Activated T-helper 9 cell treated with anti-CD3 and anti-CD28 coated beads, Interleukin-2, amount 50 U/mL, for 16 hours (primary cell): ENCODE measurements at regions not wholly inside any gene's neighbourhood (a gene's known extent, or its start where the extent isn't known, plus 50 kb on each side); places are given as distances from the start of the nearest gene placed in this dataset.
"Not testable (repeated sequence)": the region's sequence is repeated elsewhere in the genome, so short reads cannot be mapped to it uniquely, and the experiment has no call there.

ENCODE experiments used
- DNase-seq: peaks from one replicate; pipeline ENCODE4 v3.0.0-alpha.2; 2020; ENCODE audit warnings: low read depth

DNA sequence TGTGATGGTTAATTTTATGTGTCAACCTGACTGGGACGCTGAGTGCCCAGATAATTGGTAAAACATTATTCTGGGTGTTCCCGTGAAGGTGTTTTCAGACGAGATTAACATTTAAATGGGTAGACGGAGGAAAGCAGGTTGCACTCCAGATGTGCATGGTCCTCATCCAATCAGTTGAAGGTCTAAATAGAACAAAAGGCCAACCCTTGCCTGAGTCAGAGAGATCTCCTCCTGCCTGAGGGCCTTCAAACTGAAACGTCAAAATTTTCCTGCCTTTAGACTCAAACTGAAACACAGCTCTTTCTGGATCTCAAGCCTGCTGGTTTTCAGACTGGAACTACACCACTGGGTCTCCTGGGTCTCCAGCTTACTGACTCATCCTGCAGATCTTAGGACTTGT is 73.5 kb downstream of the NPIPA8 start:
- DNase-seq: not testable (repeated sequence)

DNA sequence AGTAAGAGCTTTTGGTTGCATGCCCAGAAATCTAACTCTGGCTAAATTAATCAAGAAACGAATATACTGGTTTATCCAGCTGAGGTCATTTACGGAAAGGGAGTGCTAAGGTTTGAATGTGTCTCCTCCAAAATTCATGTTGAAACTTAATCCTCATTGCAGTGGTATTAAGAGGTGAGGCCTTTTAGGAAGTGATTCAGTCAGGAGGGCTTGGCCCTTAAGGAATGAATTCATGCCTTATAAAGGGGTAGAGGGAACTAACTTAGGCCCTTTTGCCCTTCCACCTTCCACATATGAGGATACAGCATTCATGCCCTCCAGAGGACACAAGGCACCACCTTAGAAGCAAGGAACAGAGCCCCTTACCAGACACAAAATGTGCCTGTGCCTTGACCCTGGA is 74.7 kb downstream of the NPIPA8 start:
- not testable (repeated sequence) for DNase-seq

DNA sequence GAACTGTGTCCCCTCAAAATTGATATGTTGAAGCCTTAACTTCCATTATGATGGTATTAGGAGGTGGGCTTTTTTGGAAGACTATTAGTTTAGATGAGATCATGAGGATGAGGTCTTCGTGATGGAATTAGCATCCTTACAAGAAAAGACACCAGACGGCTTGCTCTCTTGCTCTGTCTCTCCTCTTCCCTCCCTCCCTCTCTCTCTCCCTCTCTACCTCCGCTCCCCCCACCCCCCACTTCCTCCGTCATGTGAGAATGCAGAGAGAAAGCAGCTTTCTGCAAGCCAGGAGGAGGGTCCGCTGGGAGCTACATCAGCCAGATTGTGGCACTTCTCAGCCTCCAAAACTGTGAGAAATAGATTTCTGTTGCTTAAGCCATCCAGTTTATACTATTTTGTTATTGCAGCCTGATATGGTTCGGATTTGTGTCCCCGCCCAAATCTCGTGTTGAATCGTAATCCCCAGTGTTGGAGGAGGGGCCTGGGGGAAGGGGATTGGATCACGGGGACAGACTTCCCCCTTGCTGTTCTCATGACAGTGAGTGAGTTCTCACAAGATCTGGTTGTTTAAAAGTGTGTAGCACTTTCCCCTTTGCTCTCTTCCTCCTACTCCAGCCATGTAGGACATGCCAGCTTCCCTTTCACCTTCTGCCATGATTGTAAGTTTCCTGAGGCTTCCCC is 76.9 kb downstream of the NPIPA8 start:
- DNase-seq: not testable (repeated sequence)

DNA sequence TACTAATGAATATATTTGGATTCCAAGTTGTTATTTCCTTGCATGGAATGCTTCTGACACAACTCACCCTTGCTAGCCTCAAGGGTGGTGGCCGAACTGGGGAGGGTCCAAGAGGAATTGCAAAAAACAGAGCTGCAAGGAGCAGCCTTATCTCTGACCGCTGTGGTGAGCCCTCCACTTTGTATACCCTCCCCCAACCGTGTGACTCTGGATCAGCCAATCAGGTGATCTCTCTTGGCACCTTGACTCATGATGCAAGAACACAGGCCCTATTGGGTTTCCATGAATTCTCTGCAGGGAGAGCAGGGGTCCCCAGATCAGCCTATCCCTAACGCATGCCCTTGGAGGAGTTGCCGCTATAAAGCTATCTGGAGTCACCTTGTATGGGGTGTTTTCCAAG is 83.6 kb downstream of the NPIPA8 start:
- not testable (repeated sequence) for DNase-seq

DNA sequence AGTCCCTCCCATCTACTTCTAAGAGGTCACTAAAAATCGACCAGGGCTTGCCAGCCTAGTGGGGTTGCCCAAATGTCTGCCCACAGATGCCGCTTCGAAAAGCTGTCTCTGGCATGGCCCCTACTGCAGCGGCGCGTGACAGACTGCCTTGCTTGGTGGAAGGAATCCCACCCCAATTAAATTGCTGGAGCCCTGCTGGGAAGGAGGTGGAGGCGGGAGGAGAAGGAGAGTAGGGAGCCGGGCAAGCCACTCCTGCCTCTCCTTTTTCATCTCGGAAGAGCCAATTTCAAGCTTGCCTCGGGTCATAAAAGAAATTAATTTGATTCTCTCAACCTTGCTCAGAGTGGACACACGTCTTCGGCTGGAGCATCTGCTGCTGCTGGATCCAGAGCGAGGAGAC is 106.0 kb downstream of the NPIPA8 start:
- DNase-seq: not testable (repeated sequence)

DNA sequence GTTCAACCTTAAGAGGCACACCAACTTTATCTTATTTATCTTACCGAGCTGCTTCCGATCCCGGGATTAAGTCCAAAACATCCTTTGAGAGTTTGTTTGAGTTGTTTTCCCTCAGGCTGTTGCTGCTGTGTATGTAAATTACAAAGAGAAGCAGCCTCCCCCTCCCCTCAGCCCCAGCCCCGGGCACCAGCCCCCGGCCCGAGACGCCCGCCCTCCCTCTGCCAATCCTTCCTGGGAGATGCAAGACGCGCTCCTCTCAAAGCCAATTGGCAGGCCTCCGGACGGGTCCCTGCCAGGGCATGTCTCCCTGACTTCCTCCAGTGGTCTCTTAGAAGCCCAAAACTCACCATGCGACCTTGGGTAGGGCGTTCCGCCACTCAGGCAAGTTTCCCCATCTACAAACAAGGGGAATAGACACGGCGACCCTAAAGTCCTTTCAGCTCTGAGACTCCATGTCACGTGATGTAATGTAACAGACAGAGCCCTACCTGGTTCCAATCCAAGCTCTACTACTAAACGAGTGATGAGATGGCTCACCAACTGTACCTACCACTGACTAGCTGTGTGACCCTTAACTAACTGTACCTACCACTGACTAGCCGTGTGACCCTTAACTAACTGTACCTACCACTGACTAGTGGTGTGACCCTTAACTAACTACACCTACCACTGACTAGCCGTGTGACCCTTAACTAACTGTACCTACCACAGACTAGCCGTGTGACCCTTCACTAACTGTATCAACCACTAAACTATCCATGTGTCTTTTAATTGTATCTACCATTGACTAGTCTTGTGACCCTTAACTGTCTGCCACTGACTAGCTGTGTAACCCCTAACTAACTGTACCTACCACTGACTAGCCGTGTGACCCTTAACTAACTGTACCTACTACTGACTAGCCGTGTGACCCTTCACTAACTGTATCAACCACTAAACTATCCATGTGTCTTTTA is 114.2 kb downstream of the NPIPA8 start:
- DNase-seq: not testable (repeated sequence)

DNA sequence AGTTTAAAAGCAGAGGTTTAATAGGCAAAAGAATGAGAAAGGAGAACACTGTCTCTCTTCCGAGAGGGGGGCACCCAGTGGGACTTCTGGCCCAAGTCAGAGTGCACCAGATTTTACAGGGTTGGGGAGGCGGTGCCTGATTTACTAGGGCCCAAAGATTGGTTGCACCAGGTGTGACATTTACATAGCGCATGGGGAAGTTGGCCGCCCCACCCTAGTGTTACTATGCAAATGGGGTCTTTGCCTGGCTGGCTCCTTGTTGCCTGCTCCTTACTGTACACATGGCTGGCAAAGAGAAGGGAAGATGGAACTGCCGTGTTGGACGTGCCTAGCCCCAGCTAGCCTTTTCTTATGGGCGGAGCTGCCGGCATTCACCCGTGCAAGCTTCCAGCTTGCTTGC is 118.8 kb downstream of the NPIPA8 start:
- DNase-seq: not testable (repeated sequence)

DNA sequence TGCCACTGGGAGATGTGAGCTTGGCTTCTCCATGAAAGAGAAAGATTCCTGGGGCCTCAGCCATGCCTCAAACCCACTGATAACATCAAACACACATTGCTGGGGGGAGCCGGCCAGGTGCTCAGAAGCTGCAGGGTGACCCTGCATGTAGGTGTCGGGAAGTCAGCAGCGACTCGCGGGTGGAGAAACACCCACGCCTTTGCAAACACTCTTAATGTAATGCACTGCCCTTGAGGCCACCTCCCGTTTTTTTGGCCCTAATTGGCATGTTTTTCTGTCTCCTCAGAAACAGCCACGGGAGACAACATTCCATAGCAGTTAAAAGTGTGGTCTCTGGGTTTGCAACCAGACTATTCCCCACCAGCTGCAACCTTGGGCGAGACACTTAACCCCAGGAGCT is 119.7 kb downstream of the NPIPA8 start:
- not testable (repeated sequence) for DNase-seq

DNA sequence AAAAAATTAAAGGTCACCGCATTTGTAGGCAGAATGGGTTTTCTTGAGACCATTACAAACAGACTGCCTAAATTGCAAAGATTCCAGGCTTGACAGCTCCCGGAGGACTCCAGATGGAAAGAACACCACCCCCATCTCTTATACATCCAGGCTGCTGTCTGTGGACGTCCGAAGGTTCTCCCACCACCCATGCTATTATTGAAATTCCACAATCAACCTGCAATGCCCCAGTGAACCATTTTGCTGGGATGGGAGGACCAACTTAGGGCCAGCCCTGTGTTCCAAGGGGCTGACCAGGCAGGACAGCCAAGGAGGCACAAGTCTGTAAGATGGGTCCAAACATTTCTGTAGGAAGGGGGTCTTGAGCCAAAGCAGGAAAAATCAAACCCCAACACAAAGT is 122.7 kb downstream of the NPIPA8 start:
- not testable (repeated sequence) for DNase-seq

DNA sequence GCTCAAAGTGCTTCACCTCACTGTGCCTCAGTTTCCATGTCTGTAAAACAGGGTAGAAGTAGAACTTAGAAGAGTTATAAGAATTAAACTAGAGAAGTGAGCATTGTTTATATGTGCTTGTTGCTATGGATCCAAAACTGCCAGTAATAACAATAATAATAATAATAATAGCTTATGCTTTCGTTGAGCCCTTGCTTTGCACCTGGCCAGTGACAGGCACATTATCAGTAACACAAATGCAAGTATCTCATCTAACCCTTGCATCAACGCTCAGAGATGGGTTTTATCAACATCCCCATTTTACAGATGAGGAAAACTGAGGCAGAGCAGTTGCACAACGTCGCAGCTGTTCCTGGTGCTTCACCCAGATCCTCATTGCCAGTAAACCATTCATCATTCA is 125.0 kb downstream of the NPIPA8 start:
- not testable (repeated sequence) for DNase-seq

DNA sequence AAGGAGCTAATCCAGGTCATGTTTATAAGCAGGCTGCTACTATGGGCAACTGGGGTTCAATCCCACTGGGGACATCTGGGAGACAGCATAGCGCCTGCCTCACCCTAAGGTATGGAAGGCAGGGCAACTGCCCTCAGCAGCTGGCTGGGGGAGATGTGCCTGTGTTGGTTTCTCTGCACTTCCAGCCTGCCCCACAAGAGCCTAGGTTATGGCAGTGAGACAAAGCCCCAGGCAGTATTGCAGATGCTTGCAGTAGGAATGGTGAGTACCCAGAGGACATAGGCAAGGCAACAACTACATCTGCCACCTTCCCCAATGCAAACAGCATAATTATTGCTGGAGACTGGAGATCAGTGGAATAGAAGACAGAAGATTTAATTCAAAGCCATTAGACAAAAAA is 131.8 kb downstream of the NPIPA8 start:
- not testable (repeated sequence) for DNase-seq

DNA sequence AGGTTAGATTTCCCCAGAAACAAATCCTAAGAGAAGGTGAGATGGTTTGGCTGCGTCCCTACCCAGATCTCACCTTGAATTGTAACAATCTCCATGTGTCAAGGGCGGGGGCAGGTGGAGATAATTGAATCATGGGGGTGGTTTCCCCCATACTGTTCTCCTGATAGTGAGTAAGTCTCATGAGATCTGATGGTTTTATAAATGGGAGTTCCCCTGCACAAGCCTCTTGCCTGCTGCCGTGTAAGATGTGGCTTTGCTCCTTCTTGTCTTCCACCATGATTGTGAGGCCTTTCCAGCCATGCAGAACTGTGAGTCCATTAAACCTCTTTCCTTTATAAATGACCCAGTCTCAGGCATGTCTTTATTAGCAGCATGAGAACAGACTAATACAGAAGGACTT is 132.2 kb downstream of the NPIPA8 start:
- not testable (repeated sequence) for DNase-seq

DNA sequence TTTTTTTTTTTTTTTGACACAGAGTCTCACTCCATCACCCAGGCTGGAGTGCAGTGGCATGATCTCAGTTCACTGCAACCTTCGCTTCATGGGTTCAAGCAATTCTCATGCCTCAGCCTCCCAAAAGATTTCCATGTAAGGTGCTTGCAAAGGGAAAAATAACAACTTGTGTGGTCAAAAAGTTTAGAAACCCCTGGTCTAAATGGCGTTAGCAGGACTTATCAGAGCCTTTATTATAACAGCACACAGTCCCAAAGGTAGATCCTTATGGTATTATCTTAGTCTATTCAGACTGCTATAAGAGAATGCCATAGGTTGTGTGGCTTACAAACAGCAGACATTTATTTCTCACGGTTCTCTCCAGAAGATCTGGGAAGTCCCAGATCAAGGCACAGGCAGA is 135.0 kb downstream of the NPIPA8 start:
- not testable (repeated sequence) for DNase-seq

DNA sequence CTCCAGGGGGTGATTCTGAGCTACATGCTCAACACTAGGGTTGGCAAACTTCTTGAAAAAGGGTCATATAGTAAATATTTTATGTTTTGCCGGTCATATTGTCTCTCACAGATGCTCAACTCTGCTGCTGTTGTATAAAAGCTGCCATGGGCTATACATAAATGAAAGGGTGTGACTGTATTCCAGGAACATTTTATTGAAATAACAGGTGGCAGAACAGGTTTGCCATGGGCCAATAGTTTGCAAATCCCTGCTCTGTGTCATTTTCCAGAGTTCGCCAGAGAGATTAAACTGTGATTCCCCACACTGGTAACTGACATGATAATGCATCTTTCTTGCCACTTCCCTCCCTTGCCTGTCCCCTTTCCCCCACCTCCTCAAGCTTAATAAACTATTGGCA is 144.1 kb downstream of the NPIPA8 start:
- DNase-seq: not testable (repeated sequence)

DNA sequence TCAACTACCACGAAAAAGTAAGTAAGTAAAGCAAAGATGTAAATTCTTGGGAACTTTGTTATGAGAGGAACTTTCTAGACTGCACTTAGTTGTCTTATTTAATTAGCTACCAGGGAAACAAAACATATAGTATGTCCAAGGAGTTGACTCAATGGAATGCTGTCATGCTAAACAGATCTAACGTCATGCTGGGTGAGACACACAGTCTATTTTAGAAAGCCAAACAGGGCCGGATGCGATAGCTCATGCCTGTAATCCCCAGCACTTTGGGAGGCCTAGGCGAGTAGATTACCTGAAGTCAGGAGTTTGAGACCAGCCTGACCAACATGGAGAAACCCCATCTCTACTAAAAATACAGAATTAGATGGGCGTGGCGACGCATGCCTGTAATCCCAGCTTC is 146.4 kb downstream of the NPIPA8 start:
- DNase-seq: not testable (repeated sequence)

DNA sequence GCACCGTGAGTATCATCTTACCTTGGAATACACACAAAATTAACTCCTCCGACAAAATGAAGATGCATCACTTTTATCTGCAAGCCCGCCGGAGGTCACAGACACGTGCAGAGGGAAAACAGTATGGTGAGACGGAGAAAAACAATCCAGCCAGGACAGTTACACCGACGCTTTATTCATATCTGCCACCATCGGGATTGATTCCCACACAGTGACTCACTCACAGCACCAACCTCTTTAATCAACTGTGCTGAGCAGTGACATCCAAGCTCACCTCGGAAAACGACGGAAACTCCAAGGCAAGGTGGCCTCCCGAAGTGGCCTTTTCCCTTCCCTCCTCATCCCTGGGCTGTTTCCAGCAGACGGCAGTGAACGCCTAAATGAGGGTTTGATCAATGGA is 151.8 kb downstream of the NPIPA8 start:
- not testable (repeated sequence) for DNase-seq

DNA sequence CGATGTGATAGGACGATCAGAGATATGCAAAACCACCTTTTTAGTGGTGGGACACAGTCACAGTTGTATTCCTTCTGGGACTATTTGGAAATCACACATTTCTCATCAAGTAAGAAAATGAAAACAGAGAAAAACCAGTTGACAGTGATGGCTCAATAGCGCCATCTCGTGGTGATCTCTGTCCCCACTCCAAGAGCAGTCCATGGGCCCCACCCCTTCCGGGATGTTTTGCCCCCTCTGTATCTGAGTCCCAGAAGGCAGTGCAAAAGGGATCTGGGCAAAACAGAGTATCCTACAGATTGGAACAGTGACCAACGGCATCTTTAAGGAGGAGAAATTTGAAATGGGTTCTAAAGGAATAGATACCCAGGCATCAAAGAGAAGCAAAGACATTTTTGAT is 155.5 kb downstream of the NPIPA8 start:
- not testable (repeated sequence) for DNase-seq

DNA sequence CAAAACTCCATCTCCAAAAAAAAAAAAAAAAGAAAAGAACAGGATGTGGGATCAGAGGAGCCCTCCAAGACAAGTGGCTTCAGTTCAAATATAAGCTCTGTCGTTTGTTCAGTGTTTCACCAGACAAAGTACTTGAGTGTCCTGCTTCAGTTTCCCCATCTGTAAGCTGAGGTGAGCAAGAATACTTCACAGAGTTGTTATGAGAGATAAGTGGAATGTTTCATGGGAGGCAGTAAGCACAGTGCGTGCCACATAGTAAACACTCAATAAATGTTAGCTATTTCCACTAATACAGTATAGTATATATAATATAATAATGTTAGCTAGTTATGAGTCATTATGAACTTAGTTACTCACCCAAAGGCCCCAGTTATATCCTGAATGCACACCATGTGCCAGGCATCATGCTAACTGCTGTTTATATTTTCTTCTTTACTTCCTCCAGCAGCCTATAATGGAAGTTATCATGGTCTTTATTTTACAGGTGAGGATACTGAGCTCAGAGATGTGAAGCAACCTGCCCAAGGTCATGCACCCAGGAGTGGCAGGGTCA is 162.5 kb downstream of the NPIPA8 start:
- DNase-seq: not testable (repeated sequence)

DNA sequence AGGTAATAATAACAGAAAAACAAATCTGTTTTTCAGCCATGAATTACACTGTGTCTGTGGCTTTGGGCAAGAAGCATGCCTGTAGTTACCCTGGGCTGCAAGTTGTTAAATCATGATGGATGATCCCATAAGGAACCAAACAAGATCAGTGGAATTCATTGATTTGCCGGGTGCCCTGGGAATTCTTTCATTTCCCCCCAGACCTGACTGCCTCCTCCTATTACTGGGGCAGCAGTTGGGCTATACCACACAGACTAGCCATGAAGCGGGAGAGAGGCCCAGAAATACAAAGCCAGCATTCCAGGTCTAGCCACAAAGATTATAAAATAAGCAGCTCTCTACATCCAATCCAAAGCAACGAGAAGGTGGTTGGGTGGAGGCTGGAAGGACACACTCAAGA is 174.2 kb downstream of the NPIPA8 start:
- not testable (repeated sequence) for DNase-seq

DNA sequence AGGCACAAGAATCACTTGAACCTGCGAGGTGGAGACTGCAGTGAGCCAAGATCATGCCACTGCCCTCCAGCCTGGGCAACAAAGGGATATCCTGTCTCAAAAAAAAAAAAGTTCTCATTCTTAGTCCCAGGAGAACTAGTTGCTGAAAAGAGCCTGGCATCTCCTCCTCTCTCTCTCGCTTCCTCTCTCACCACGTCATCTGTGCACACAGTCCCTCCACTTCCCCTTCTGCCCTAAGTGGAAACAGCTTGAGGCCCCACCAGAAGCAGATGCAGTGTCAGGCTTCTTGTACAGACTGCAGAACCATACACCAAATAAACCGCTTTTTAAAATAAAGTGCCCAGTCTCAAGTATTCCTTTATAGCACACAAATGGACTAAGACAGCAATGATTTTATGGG is 175.3 kb downstream of the NPIPA8 start:
- not testable (repeated sequence) for DNase-seq

DNA sequence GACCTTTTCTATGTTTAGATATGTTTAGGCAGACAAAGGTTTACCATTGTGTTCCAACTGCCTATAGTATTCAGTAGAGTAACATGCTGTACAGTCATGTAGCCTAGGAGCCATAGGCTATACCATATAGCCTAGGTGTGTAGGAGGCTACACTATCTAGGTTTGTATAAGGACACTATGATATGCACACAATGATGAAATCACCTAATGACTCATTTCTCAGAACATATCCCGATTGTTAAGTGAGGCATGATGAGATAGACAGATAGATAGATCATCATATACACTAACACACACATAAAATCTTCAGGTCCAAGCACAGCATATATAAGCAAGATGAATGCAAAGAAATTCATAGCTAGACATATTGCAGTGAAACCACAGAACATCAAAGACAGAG is 177.4 kb downstream of the NPIPA8 start:
- not testable (repeated sequence) for DNase-seq

DNA sequence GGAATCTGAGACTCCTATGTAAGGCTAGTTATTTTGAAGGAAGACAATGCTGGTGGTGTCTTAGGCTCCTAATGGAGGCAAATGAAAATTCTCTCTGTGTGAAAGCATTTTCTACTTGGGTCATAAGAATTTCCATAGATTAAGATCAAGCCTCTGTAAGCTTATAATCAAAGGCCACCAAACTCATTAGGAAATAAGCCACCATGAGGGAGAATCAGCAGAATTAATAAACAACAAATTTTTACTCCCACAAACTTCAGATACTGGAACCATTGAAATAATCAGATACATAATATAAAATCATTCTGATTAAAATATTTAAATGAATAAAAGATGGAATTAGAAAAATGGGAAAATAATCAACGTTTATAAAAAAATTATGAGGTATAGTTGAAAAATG is 178.7 kb downstream of the NPIPA8 start:
- not testable (repeated sequence) for DNase-seq

DNA sequence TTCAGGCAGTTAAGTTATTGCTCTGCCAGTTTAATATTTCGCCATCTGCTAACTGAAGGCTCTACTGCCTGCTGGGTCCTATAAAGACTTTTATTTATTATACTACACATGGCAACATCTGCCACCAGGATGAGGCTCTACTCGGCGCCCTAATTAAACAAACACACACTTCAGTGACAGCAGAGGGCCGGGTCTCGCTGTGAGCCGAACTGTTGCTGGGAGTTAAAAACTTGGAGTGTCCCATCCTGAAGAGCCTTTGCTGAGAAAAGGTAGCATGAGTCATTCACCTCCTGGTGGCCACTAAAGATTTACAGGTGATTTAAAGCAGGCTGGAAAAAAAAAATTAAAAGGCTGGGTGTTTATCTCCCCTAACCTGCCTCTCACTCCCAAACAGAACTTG is 183.7 kb downstream of the NPIPA8 start:
- not testable (repeated sequence) for DNase-seq
